Hepatocyte (in vitro differentiated cells): ENCODE measurements at regions not wholly inside any gene's neighbourhood (a gene's known extent, or its start where the extent isn't known, plus 50 kb on each side); places are given as distances from the start of the nearest gene placed in this dataset.

Experiments
- EZH2 ChIP-seq: fragments of 200-600 bp; sonication (generic); IDR thresholded peaks from 2 replicates; pipeline ENCODE4 v1.6.1; 2016; ENCODE audit warnings: antibody characterized with exemption, mild to moderate bottlenecking, borderline replicate concordance
- TF ChIP-seq, protein P1 (sequence below): fragments of 200-600 bp; sonication (generic); IDR thresholded peaks from 2 replicates; pipeline ENCODE4 v1.5.1; 2016; ENCODE audit warnings: antibody characterized with exemption, mild to moderate bottlenecking; ENCODE audit not compliant: poor library complexity

GRCh38 chr2:122031544-122032263 is 276.3 kb downstream of the TSN start:
- TF ChIP-seq, protein P1, sequence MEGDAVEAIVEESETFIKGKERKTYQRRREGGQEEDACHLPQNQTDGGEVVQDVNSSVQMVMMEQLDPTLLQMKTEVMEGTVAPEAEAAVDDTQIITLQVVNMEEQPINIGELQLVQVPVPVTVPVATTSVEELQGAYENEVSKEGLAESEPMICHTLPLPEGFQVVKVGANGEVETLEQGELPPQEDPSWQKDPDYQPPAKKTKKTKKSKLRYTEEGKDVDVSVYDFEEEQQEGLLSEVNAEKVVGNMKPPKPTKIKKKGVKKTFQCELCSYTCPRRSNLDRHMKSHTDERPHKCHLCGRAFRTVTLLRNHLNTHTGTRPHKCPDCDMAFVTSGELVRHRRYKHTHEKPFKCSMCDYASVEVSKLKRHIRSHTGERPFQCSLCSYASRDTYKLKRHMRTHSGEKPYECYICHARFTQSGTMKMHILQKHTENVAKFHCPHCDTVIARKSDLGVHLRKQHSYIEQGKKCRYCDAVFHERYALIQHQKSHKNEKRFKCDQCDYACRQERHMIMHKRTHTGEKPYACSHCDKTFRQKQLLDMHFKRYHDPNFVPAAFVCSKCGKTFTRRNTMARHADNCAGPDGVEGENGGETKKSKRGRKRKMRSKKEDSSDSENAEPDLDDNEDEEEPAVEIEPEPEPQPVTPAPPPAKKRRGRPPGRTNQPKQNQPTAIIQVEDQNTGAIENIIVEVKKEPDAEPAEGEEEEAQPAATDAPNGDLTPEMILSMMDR, result no peak
- TF ChIP-seq EZH2, result no peak
